Lung (tissue), 11 donors: ENCODE measurements at regions not wholly inside any gene's neighbourhood (a gene's known extent, or its start where the extent isn't known, plus 50 kb on each side); places are given as distances from the start of the nearest gene placed in this dataset.

ENCODE experiments used
- ATAC-seq: fragments of 200-7000 bp; cut with Tn5 transposase; one replicate; pipeline ENCODE4 v1.9.1; 2020; ENCODE audit warnings: moderate number of reproducible peaks; ENCODE audit not compliant: insufficient read depth, low FRiP score
- DNase-seq, 3 donors: peaks; one replicate each; pipeline ENCODE4 v3.0.0-alpha.2; 2013 to 2017
- H3K27ac ChIP-seq, 2 donors: one replicate each; pipeline ENCODE4 v1.5.1; 2013; ENCODE audit warnings: mild to moderate bottlenecking in 2 of 2, moderate library complexity in 2 of 2, control low read depth in 1 of 2, inconsistent platforms in 1 of 2, low read depth in 1 of 2, low read length in 1 of 2
- H3K27me3 ChIP-seq, 3 donors: one replicate each; pipeline ENCODE4 v1.5.1; 2013; ENCODE audit warnings: low read length in 2 of 3; ENCODE audit not compliant: control insufficient read depth in 3 of 3, insufficient read depth in 3 of 3
- H3K36me3 ChIP-seq, 4 donors: one replicate each; pipeline ENCODE4 v1.5.1; 2013; ENCODE audit warnings: low read length in 4 of 4, mild to moderate bottlenecking in 1 of 4, moderate library complexity in 1 of 4; ENCODE audit not compliant: control insufficient read depth in 4 of 4, insufficient read depth in 4 of 4
- H3K4me1 ChIP-seq, 5 donors: one replicate each; pipeline ENCODE4 v1.5.1; 2013; ENCODE audit warnings: low read length in 5 of 5, mild to moderate bottlenecking in 2 of 5, moderate library complexity in 1 of 5; ENCODE audit not compliant: control insufficient read depth in 5 of 5, insufficient read depth in 5 of 5
- H3K4me3 ChIP-seq: one replicate; pipeline ENCODE4 v1.5.1; 2013; ENCODE audit warnings: mild to moderate bottlenecking, control low read depth, moderate library complexity
- H3K9ac ChIP-seq, 2 donors: one replicate each; pipeline ENCODE4 v1.5.1; 2013; ENCODE audit warnings: low read length in 2 of 2, control low read depth in 1 of 2; ENCODE audit not compliant: insufficient read depth in 1 of 2
- H3K9me3 ChIP-seq, 4 donors: one replicate each; pipeline ENCODE4 v1.5.1; 2013; ENCODE audit warnings: low read length in 3 of 4, mild to moderate bottlenecking in 1 of 4, moderate library complexity in 1 of 4; ENCODE audit not compliant: control insufficient read depth in 4 of 4, insufficient read depth in 3 of 4
- CTCF ChIP-seq: IDR thresholded peaks from 2 replicates; pipeline ENCODE4 v1.5.1; 2012; ENCODE audit warnings: mild to moderate bottlenecking; ENCODE audit errors: control extremely low read depth, extremely low read depth
- WGBS, 2 donors: extraction: QIAGEN DNeasy Blood & Tissue Kit; methylation state at CpG; one replicate each; pipeline ENCODE4 v1.1.7; 2013; 5-methylcytosine and 5-hydroxymethylcytosine counted together
- donor health status: control.
- donor health status: control.
- donor health status: Bipolar disorder and iron deficiency.
- donor health status: healthy.
- donor health status: DM: yes; HTN: yes; CAD: no.

DNA sequence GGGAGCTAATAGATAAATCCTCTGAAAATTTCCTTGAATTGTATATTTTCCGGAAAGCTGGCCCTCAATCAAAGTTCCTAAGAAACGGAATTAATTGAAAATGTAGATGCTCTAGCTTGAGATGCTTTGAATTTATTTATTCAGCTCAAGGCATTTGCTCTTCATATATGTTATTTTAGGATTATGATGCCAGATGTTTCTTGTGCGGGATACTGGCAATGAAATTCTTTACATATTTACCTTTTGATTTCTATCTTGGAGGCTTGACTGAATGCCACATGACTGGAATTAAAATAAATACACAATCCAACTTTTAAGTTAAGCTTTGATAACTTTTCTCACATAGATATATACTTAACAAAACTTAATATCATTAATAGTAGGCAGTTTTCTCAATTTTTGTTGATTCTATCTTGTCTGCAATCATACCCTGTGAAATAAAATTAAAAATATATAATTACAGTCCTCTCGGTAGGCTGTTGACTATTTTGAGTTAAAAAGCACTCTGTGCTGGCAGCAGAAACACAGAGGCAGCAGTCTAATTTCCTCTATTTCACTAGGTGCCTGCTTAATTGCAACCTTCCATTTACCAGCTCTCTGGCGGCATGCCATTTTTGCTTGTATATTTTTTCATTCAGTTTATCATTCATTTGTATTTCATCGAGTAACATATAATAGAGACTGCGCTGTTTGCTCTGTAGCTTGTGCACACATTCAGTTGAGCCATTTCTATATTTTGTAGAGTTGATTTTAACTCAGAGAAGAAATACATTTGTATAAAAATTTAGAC, 991.5 kb downstream of the ADGRL3 start:
- no peak overlapping the region for H3K4me3 ChIP-seq
- peak overlapping the region in 1 of 2 donors; percentile 21 for H3K27ac ChIP-seq
- no peaks in the 10 kb centered on the region for H3K4me1 ChIP-seq
- no peak overlapping the region for H3K9ac ChIP-seq
- 68% methylated on average over 7 of the region's 7 CpGs for WGBS, 2 donors
- no peaks in the 10 kb centered on the region for H3K27me3 ChIP-seq
- ATAC-seq (no peak), DNase-seq (peak in 2 of 3 donors; percentile 18 to 23)
- H3K9me3 ChIP-seq, result no peaks in the 10 kb centered on the region
- no peak for TF ChIP-seq CTCF
- no peaks in the 10 kb centered on the region for H3K36me3 ChIP-seq

- H3K36me3 ChIP-seq, result no peaks in the 10 kb centered on the region
- WGBS, 2 donors, result 74 to 88% methylated on average over 1 of the region's 1 CpG
- H3K4me1 ChIP-seq, result peaks cover 0 to 2% (median 0%) of the 10 kb centered on the region in 5 donors
- ATAC-seq (no peak), DNase-seq (no peak)
- H3K27ac ChIP-seq, result no peak overlapping the region
- H3K27me3 ChIP-seq, result no peaks in the 10 kb centered on the region
- no peaks in the 10 kb centered on the region for H3K9me3 ChIP-seq
- no peak for TF ChIP-seq CTCF
- H3K9ac ChIP-seq, result no peak overlapping the region
- H3K4me3 ChIP-seq, result no peak overlapping the region
Observed at GRCh38 chr4:62170235-62170634, 970.1 kb downstream of the ADGRL3 start.

DNA sequence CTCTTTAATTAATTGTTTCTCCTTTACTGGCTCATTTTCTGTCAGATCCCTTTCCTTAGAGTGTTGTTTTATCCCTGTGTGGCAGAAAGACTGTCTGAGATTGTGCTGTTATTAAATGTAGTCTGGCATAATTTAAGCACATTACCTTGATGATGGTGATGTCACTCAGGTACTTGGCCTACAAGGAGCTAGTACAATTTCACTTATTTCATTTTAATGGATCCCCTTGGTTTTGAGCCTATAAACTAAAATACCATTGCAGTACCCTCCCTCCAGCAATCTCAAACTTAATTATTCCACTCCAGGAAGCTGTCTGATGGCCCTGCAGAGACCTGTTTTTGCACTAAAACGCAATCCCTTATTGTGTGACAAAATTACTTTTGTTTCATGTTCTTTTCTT, 968.6 kb downstream of the ADGRL3 start:
- no peak for DNase-seq
- TF ChIP-seq CTCF, result no peak
- H3K36me3 ChIP-seq, result no peaks in the 10 kb centered on the region
- ATAC-seq, result no peak
- H3K27me3 ChIP-seq, result no peaks in the 10 kb centered on the region
- no peak overlapping the region for H3K4me3 ChIP-seq
- no peak overlapping the region for H3K27ac ChIP-seq
- H3K4me1 ChIP-seq, result no peaks in the 10 kb centered on the region
- WGBS, 2 donors, result 78 to 86% methylated on average over 1 of the region's 1 CpG
- H3K9me3 ChIP-seq, result no peaks in the 10 kb centered on the region
- H3K9ac ChIP-seq, result no peak overlapping the region

DNA sequence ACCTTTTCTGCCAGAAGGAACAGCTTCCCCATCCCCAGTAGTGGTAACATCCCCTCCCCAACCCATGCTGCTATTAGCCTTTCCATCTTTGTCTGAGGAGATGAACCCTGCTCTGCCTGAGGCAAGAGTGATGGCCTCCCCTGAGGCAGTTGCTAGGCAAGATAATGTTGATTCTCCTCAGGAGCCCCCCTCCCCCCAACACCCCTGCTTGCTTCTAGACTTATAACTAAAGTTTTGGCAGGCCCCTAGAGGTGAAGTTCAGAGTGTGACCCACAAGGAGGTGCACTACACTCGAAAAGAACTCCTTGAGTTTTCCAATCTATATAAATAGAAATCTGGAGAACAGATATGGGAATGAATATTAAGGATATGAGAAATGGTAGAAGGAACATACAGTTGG, 962.5 kb downstream of the ADGRL3 start:
- 71 to 80% methylated on average over 1 of the region's 1 CpG for WGBS, 2 donors
- no peak for ATAC-seq
- no peak overlapping the region for H3K4me3 ChIP-seq

More for the DNA sequence above, 962.5 kb downstream of the ADGRL3 start:
- Histone ChIP-seq H3K36me3 (no peaks in the 10 kb centered on the region), H3K9me3 (no peaks in the 10 kb centered on the region), H3K27me3 (no peaks in the 10 kb centered on the region), H3K4me1 (peaks cover 0 to 7% (median 0%) of the 10 kb centered on the region in 5 donors), H3K27ac (no peak overlapping the region), H3K9ac (no peak overlapping the region)
- TF ChIP-seq CTCF, result no peak
- DNase-seq, result no peak
